ENCODE measurements at regions not wholly inside any gene's neighbourhood (a gene's known extent, or its start where the extent isn't known, plus 50 kb on each side); places are given as distances from the start of the nearest gene placed in this dataset.

DNA sequence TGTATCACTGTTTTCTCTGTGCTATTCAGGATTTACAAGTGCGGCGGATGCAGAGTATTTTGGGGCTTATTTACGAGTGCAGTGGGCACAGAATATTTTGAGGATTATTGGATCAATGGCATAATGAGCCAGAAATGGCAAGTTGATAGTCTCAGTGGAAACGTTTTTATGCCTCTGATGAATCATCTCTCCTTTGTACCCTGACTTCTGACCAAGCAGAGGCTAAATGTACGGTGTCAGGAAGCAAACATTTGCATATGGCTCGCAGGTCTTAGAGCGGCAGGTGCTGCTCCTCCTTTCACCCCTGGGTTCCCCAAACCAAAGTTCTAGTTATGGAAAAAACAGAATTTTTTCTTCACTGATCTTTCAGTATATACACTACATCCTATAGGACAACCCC, 94.5 kb downstream of the LIG4 start:
- Histone ChIP-seq H2AFZ (ENCODE audit: low read depth, low read length) (no peak overlapping the region), H3K79me2 (ENCODE audit: control insufficient read depth, insufficient read depth, low read length) (no peaks in the 10 kb centered on the region), H3K9ac (replicated peaks; ENCODE audit: extremely low read depth, insufficient read depth, low read length) (no peak overlapping the region), H3K4me2 (ENCODE audit: insufficient read depth, low read length) (no peak overlapping the region), H3K4me1 (ENCODE audit: control insufficient read depth, extremely low read depth, insufficient read depth, low read length) (no peaks in the 10 kb centered on the region), H3K9me3 (replicated peaks; ENCODE audit: control insufficient read depth, insufficient read depth, low read length) (no peaks in the 10 kb centered on the region), H3K27ac (ENCODE audit: insufficient read depth, low read depth, low read length) (no peak overlapping the region), H3K27me3 (ENCODE audit: control insufficient read depth in 2 of 2, insufficient read depth in 2 of 2, low read length in 2 of 2) (no peaks in the 10 kb centered on the region), H3K36me3 (ENCODE audit: control insufficient read depth in 2 of 2, extremely low read depth in 1 of 2, insufficient read depth in 2 of 2, low read length in 2 of 2) (no peaks in the 10 kb centered on the region), H3K9me1 (replicated peaks; ENCODE audit: control insufficient read depth, extremely low read depth, insufficient read depth, low read length) (no peaks in the 10 kb centered on the region), H3K4me3 (replicated peaks in 1 of 3; ENCODE audit: insufficient read depth in 1 of 3, low read depth in 1 of 3, low read length in 3 of 3) (no peak overlapping the region), H4K20me1 (replicated peaks; ENCODE audit: control insufficient read depth, extremely low read depth, insufficient read depth, low read length) (no peaks in the 10 kb centered on the region)
- FAIRE-seq (no peak), DNase-seq (ENCODE audit: low read depth, low spot score) (no peak)
- intact Hi-C loops (cut with micrococcal nuclease), result no loop called here
- TF ChIP-seq MAX (IDR thresholded peaks at IDR 0.05; ENCODE audit: insufficient read depth, insufficient read length) (no peak), MYC (IDR thresholded peaks at IDR 0.05; ENCODE audit: low read depth, low read length) (no peak), FOS (IDR thresholded peaks at IDR 0.05; ENCODE audit: borderline replicate concordance, insufficient read depth, low read length) (no peak), GATA2 (IDR thresholded peaks at IDR 0.05; ENCODE audit: insufficient read depth, insufficient read length, low read depth, low read length) (no peak), POLR2A (IDR thresholded peaks at IDR 0.05; ENCODE audit: low read depth, low read length) (no peak), JUN (IDR thresholded peaks at IDR 0.05; ENCODE audit: borderline replicate concordance, insufficient read depth, insufficient read length, low read depth) (no peak), EZH2 (IDR thresholded peaks at IDR 0.05; ENCODE audit: borderline replicate concordance, low read depth, low read length, severe bottlenecking) (no peak), POLR2AphosphoS5 (IDR thresholded peaks at IDR 0.05; ENCODE audit: insufficient read depth, low read depth, low read length) (no peak)
- TF ChIP-seq, protein P1, sequence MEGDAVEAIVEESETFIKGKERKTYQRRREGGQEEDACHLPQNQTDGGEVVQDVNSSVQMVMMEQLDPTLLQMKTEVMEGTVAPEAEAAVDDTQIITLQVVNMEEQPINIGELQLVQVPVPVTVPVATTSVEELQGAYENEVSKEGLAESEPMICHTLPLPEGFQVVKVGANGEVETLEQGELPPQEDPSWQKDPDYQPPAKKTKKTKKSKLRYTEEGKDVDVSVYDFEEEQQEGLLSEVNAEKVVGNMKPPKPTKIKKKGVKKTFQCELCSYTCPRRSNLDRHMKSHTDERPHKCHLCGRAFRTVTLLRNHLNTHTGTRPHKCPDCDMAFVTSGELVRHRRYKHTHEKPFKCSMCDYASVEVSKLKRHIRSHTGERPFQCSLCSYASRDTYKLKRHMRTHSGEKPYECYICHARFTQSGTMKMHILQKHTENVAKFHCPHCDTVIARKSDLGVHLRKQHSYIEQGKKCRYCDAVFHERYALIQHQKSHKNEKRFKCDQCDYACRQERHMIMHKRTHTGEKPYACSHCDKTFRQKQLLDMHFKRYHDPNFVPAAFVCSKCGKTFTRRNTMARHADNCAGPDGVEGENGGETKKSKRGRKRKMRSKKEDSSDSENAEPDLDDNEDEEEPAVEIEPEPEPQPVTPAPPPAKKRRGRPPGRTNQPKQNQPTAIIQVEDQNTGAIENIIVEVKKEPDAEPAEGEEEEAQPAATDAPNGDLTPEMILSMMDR (IDR thresholded peaks at IDR 0.05; ENCODE audit: extremely low read depth in 1 of 2, insufficient read depth in 1 of 2, low read depth in 1 of 2, low read length in 2 of 2), result no peak
- ChIA-PET POLR2A (no interaction called here), CTCF (no interaction called here)
- BruUV-seq (replicated peaks), result no TSS peak
- dilution Hi-C loops (cut with MboI; ENCODE audit: extremely low pct_ligation_motif_present, low sequenced_read_pairs), result no loop called here
